HG03159 (cell line): ENCODE measurements at regions not wholly inside any gene's neighbourhood (a gene's known extent, or its start where the extent isn't known, plus 50 kb on each side); places are given as distances from the start of the nearest gene placed in this dataset.

ENCODE experiments used
- ATAC-seq: cut with Tn5 transposase; IDR thresholded peaks from one replicate; pipeline ENCODE4 v1.9.1; 2021; ENCODE audit warnings: mild to moderate bottlenecking, moderate library complexity; ENCODE audit not compliant: unreplicated experiment

DNA sequence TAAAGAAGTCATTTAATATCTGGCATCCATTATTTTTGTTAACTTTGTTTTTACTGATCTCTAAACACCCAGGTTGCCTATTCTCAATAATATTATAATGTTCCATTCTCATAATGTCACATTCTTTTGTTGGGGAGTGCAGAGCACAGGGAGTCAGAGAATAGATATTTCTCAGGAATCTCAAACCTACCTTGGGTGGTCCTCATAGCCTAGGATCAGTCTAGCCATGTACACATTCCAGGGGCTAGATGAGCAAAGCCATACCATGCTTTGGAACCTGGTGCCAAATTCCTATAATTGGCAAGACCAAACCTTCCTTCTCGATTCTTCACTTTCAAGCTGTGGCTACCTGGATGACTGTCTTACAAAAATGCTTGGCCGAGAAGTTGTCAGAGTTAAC is 1124.7 kb upstream of the WWC1 start:
- ATAC-seq: no peak

DNA sequence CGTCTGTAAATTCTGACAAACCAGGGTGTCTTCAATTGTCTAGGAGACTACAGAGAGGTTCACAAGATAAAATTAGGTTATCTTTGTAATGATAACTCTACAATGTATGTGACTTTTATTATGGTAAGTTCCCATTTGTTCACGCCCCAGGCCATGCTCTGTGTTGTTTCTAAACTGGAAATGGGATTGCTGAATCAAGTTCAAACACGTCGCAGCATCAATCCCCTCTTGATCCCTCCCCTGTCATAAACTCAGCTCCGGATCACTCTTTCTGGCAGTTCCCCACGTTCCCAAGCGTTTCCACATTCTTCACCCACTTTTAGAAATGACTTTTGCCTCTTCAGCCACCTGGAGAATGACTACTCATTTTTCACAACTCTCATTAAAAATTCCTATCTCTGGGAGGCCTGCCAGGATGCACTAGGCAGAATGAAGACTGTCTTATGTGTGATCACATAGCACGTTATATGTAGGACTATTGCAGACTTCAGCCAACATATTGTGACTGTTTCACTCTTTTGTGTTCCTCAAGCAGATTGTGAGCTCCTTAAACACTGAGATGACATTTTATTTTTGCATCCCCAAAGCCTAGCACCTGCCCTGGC is 1124.2 kb upstream of the WWC1 start:
- ATAC-seq: no peak

DNA sequence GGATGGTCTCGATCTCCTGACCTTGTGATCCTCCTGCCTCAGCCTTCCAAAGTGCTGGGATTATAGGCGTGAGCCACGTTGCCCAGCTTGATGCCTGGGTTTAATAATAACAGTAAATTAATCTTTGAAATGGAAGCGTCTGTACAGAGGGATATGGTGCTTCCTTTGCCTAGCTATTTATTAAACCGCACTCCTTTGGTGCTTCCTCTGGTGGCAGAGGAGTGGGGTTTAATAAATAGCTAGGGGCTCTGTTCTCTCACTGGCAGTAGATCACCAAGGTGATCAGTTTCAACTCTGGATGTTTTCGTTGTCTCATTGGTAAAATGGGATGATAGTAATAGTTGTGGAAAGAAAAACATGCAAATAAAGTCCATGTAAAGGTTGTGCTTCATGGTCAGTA is 1122.5 kb upstream of the WWC1 start:
- ATAC-seq: no peak

DNA sequence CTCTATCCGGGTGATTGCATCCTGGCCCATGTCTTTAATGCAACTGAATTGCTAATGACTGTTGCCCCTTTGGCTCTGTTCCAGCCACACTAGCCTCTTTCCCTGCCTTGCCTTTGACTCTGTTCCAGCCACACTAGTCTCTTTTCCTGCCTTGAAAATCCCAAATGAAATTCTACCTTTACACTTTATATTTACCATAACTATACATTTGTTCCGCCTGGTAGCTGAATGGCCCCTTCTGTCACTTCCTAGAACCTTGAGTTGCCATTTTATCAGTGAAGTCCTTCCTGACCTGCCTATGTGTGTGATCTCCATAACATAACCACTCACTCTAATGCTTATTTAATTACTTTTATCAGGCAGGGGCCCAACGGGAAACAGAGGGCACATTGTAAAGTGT is 1120.4 kb upstream of the WWC1 start:
- no peak for ATAC-seq

DNA sequence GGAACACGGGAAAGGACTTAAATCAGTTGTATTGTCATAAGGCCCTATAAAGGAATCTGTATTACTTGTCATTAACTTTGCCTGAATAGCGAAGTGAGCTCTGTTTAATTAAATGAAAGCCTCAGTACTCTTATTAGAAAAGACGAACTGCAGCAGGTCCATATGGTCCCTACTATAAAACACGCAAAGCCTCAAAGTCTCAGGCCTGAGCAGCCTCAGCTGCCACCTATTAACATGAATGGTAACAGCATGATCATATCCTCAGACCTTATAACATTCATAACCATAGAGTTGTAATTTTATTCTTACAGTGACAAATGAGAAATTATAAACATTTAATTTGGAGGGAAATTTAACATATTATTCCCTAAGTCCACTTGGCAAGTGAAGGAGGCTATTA is 1113.7 kb upstream of the WWC1 start:
- ATAC-seq: no peak

DNA sequence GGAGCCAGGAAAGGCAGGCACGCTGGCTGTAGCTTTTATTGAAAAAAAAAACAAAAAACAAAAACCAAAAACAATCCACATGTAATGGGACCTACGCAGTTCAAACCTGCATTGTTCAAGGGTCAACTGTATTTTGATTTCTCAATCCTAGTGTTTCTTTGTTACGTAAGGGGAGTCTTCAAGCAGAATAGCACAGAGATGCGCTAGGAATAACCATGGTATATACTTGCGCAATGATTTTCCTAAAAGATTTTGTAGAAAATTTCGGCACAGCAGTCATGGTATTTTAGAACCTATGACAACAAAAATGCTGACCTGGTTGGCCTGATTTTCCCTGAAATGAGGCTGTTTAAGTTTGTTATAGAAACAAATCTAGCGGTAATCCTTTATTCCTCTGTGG is 1110.5 kb upstream of the WWC1 start:
- no peak for ATAC-seq

DNA sequence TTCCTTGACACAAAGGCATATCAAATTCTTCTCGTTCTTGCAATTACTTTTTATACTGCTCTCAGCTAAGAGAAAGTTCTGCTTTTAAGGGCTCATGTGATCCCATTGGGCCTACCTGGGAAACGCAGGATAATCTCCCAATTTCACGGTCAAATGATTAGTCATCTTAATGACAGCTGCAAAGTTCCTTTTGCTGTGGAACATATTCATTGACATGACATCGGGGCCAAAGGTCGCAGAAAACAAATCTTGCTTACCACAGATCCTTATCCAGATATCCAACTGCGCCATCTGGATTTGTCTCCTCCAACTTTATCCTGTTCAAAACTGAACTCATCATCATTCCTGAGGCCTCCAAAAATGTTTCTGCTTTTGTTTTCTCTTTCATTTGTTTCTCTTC is 1085.6 kb upstream of the WWC1 start:
- ATAC-seq: no peak

DNA sequence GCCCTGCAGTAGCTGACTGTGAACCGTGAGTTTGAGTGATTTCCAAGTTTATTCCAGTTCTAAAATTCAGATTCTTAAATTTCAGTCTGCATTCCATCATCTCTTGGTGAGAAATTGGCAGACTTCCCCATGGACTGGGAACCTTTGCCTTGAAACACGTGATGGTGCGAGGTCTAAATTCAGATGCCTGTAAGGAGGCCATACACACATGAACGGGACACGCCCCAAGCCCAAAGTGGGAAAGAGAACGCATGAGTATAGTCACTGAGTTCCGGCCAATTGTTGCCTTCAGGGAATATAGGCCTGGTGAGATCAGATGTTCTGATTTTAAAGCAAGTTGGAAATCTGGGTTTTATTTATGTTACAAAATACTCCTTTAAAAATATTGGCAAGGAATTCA is 1084.4 kb upstream of the WWC1 start:
- ATAC-seq: no peak

DNA sequence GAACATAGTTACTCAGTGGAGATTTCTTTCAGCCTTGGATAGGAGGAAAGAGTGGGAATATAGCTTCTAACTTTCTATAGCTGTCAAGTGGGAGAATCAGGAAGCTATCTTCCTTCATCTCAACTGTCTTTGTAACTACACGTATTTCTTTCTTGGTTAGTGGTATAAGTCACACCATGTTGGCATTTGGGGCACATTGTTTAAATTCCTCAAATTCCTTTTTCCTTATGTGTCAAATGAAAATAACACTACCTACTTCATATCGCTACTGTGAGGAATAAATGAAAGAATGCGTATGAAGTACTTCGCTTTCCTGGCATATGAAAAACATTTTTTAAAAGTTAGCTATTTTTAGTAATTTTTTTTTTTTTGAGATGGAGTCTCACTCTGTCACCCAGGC is 1082.5 kb upstream of the WWC1 start:
- no peak for ATAC-seq

DNA sequence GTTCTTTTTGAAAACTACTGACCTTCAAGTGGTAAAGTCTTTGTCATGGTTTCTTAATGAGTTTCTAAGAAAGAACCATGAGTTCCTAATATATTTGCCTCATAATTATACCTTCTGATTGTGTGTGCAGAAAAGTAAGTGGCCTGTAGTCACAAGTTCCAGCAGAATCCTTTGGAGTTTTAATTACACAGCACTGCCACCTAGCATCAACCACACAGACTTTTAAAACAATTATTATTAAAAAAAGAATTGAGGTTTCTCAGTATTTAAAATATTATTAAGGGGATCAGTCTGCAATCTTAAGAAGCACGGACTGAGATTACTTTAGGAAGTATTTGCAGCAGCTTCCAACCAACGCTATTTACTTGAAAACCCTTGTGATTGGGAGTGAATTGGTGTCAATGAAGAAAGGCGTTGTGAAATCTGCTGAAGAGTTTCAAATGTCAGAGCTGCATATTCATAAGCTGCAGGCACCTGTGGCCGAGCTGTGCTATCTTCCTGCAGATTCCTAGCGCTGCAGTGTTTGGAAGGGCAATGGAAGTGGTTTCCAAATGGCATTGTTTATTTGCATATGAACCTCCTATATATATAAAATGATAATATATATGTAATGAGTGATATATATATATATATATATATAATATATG is 1074.2 kb upstream of the WWC1 start:
- no peak for ATAC-seq

DNA sequence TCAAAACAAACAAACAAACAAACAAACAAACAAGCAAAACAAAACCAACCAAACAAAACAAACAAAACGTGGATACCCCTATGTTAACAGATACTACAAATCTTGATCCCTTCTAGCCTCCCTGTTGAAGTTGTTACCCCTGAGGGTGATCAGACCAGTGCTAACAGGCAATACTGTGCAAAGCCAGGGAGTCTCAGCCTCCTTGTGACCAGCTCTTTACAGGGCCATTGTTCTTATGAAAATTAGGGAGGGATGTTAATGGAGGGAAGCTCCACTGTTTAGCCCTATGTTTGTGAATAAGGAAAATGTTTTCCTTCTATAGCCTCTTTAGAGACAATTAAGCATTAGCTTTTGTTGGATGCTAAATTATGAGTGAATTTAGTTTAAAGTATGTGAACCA is 1072.1 kb upstream of the WWC1 start:
- no peak for ATAC-seq

DNA sequence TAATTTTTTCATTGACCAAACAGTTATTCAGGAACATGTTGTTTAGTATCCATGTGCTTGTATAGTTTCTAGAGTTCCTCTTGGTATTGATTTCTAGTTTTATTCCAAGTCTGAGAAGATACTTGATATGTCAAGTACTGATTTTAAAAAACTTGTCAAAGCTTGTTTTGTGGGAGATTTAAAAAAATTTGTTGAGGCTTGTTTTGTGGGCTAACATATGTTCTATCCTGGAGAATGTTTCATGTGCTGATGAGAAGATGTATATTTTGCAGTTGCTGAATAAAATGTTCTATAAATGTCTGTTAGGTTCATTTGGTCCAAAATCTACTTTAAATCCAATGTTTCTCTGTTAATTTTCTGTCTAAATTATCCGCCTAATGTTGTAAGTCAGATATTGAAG is 1065.1 kb upstream of the WWC1 start:
- ATAC-seq: no peak

DNA sequence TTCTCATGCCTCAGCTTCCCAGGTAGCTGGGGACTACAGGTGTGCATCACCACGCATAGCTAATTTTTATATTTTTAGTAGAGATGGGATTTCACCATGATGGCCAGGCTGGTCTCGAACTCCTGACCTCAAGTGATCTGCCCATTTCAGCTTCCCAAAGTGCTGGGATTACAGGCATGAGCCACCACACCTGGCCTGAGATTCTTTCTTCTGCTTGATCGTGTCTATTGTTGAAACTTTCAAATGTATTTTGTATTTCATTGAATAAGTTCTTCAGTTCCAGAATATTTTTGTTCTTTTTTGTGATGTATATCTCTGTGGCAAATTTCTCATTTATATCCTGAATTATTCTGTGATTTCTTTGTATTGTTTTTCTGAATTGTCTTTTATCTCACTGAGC is 1063.3 kb upstream of the WWC1 start:
- ATAC-seq: no peak

DNA sequence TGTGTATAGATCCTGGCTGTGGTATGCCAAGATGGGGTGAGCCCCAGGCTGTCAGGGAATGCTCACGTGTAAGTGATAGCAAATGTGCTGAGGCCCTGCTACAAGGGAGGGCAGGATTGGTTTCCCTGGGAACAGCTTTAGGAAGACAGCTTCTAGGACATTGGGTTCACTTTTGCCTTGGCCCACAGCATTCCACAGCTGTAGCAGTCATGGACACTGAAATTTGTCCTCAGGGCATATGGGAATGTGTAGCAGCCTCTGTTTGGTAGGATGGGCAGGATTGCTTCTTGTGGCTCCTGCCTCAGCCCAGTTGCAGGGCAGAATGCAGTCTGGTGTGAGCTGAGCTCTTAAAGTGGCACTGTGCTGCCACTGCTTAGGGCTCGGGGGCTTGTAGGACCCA is 1061.7 kb upstream of the WWC1 start:
- no peak for ATAC-seq

DNA sequence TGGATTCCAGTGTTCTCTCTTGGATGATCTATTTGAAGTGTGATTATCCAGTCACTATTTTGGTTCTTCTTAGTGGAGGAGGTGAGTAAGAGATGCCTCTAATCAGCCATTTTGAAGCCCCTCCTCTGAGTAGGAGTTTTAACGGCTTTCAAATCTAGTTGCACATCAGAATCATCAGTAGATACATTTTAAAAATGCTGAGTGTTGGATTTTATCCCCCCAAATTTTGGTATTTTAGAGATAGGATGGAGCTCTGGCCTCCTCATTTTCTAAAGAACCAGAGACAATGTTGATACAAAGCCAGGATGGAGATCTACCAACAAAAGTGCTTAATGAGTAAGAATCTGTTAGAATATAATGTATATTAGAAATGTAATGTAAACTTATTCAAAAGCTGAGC is 1061.0 kb upstream of the WWC1 start:
- ATAC-seq: no peak

DNA sequence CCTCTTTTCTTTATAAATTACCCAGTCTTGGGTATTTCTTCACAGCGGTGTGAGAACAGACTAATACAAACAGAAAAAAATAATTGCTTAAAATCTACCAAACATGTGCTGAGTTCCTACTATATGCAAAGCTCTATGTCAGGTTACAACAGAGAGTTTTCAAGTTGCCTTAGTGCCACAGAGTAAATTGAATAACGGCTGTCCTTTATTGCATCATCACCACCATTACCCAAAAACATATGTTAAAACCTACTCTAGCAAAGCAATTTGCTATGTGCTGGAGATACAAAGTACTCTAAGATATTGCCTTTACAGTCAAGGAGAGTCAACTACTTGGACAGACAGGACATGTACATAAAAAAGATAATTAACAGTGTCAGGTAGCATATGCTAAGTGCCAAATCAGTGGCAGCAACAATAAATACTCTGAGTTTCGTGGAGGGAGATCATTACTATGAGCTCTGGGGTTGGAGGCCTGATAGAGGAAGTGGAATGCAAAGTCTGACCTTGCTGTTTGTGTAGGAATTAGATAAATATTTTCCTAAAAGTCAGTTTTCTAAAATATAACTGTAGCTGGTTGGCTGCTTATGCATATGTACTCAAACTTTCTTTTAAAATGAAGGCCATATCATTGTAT is 1058.7 kb upstream of the WWC1 start:
- ATAC-seq: no peak

DNA sequence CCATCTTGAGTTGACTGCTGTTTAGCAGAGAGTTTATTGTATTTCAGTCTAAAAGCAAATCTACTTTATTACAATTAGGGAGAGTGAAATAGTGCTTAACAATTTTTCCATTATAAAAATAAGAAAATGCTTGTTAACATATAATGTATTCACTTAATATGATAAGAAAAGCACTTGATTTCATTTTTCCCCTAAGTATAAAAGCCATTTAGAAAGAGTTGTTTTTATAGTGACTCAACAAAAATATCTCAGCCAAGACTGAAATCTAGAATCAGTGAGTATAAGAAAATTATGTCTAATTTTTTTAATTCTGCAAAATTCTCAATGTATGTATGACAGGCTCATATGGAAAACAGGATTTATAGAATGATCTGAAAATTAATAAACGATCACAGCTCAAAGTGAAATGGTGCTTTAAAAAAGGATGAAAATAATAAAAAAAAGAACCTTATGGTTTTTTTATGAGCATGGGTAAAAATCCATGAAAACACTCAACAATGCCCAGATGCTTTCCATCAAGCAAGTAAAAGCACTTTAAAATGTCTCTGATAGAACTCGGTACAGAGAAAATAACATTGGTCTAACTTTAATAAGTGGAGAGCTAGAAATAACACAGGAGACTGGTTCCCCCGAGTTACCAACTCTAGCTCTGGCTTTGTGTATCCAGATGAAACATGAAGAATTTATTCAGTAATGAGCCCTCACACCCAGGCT is 1057.8 kb upstream of the WWC1 start:
- no peak for ATAC-seq

DNA sequence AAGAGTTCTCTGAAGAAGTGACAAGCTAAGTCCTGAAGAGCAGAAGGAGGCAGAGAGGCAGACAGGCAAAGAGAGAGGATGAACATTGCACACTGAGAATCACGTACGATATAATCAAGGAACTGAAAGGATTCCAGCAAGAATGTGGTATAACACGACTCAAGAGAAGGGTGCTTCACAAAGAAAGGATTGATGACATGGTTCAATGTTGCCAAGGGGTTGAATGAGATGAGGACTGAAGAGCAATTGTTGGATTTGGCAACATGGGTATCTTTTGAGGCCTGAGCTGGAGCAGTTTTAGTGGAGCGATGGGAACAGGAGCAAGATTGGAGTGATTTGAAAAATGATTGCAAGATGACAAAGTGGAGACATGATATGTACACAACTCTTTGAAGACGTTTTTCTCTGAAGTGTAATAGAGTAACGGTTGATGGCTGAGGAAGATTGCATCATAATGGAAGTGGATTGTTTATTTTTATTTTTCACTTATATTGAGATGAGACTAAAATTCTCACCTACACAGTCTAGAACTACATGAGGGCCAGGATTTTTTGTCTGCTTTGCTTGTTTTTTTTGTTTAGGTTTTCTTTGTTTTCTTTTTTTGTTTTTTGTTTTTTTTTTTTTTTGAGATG is 1049.9 kb upstream of the WWC1 start:
- no peak for ATAC-seq

DNA sequence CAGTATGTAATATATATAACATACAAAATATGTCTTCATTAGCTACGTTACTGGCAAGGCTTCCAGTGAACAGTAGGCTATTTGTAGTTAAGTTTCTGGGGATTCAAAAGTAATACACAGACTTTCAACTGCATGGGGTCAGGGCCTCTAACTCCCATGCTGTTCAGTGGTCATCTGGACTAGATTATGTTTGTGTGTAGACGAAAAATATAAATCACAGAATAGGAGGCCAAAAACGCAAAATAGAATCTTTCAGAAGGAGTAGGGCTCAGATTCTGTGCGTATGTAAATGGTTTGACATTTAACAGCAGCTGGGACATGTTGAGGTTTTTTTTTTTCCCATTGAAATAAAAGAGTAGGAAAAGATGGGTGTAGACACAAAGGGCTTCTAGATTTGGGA is 1048.7 kb upstream of the WWC1 start:
- ATAC-seq: no peak

DNA sequence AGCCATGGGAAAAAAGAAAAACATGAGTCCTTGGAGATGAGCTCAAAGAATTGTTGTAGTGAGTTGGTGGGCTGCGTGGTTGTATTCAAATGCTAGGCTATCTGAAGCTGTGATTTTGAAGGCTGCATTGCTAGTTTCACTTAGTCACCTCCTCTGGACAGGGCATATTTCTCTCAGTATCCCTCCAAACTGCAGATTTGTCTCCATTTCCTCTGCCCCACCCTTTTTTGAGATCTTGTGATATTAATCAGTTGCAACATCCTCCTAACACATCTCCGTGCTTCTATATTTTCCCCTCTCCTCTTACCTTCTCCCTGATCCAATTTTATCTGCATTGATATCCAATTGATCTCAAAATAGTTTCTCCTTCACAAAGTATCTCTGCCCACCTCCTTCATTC is 1048.0 kb upstream of the WWC1 start:
- ATAC-seq: no peak

DNA sequence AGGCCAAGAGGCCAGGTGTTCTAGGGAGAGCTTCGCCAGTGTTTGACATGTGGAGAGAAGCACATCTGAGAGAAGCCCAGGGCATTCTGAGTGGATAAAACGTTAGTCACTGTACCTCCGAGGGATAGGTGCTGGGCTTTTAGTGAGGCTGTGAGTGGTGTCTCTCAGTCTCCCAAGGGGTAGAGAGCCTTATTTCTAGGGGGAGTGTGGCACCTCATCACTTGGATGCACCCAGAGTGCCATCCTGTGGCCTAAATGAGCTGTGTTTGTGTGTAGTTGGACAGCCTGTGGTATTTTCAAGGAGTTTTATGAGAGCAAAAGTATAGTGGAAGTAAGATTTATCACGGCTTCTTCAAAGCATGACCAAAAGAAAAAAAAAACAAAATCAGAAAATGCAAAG is 1046.9 kb upstream of the WWC1 start:
- no peak for ATAC-seq

DNA sequence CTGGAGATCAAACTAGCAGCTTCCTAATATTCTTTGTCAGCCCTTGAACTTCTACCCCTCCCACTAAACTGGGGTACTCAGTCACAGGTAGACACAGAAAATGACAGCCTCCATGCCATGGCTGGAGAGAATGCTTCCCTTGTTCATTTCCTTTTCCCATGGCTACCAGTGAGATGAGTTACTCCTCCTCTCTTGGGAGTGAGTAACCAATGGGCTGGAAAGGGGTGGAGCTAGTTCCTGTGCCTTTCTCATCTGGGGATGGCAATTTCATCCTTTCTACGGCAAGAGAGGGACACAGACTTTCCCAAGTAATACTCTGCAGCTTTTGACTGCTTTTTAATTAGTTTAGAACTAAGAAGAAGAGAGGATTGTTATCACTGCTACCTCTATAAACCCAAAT is 1045.6 kb upstream of the WWC1 start:
- no peak for ATAC-seq
